RPMI7951 (cell line): ENCODE measurements at regions not wholly inside any gene's neighbourhood (a gene's known extent, or its start where the extent isn't known, plus 50 kb on each side); places are given as distances from the start of the nearest gene placed in this dataset.

Experiments
- DNase-seq: peaks from one replicate; pipeline ENCODE4 v3.0.0-alpha.2; 2012; ENCODE audit warnings: low read depth

- DNase-seq, result no peak
Observed at GRCh38 chr7:16007911-16008310, 321.4 kb upstream of the MEOX2 start.

- DNase-seq, result no peak
Observed at GRCh38 chr7:16004702-16005101, 318.2 kb upstream of the MEOX2 start.

GRCh38 chr7:16001477-16001876 lies 315.0 kb upstream of the MEOX2 start:
- no peak for DNase-seq

GRCh38 chr7:15998617-15999016 lies 312.1 kb upstream of the MEOX2 start:
- no peak for DNase-seq

- no peak for DNase-seq
Observed at GRCh38 chr7:15995027-15995426, 308.5 kb upstream of the MEOX2 start.

GRCh38 chr7:15989194-15989593 lies 302.7 kb upstream of the MEOX2 start:
- no peak for DNase-seq

GRCh38 chr7:15985587-15986384 lies 299.3 kb upstream of the MEOX2 start:
- no peak for DNase-seq

GRCh38 chr7:15977663-15978062 lies 291.2 kb upstream of the MEOX2 start:
- DNase-seq, result peak; percentile 21

GRCh38 chr7:15972862-15973275 lies 286.4 kb upstream of the MEOX2 start:
- DNase-seq, result peak; percentile 46

GRCh38 chr7:15967551-15967950 lies 281.1 kb upstream of the MEOX2 start:
- DNase-seq, result peak; percentile 32

GRCh38 chr7:15967121-15967520 lies 280.6 kb upstream of the MEOX2 start:
- DNase-seq, result no peak

GRCh38 chr7:15963206-15963605 lies 276.7 kb upstream of the MEOX2 start:
- DNase-seq, result no peak

GRCh38 chr7:15954671-15955354 lies 268.3 kb upstream of the MEOX2 start:
- DNase-seq, result no peak

- no peak for DNase-seq
Observed at GRCh38 chr7:15950299-15950698, 263.8 kb upstream of the MEOX2 start.

- no peak for DNase-seq
Observed at GRCh38 chr7:15947754-15948153, 261.3 kb upstream of the MEOX2 start.

- no peak for DNase-seq
Observed at GRCh38 chr7:15938115-15938514, 251.6 kb upstream of the MEOX2 start.

- no peak for DNase-seq
Observed at GRCh38 chr7:15937571-15937970, 251.1 kb upstream of the MEOX2 start.

GRCh38 chr7:15936991-15937390 lies 250.5 kb upstream of the MEOX2 start:
- DNase-seq, result no peak

- no peak for DNase-seq
Observed at GRCh38 chr7:15932318-15932717, 245.8 kb upstream of the MEOX2 start.

GRCh38 chr7:15929411-15929810 lies 242.9 kb upstream of the MEOX2 start:
- no peak for DNase-seq

- DNase-seq, result no peak
Observed at GRCh38 chr7:15925608-15926007, 239.1 kb upstream of the MEOX2 start.

- no peak for DNase-seq
Observed at GRCh38 chr7:15924910-15925309, 238.4 kb upstream of the MEOX2 start.

- no peak for DNase-seq
Observed at GRCh38 chr7:15922002-15922401, 235.5 kb upstream of the MEOX2 start.
